PFSK-1 (cell line): ENCODE measurements at regions not wholly inside any gene's neighbourhood (a gene's known extent, or its start where the extent isn't known, plus 50 kb on each side); places are given as distances from the start of the nearest gene placed in this dataset.

Experiments
- POLR2AphosphoS5 ChIP-seq: IDR thresholded peaks from 2 replicates; pipeline ENCODE4 v1.6.1; 2012; ENCODE audit warnings: low read depth, mild to moderate bottlenecking, control low read depth, low read length, moderate library complexity
- TF ChIP-seq, protein P1 (sequence below), 2 experiments: IDR thresholded peaks; 2 replicates each; pipeline versions ENCODE4 v1.6.1 to v1.8.0; 2011 to 2012; ENCODE audit warnings: low read depth in 2 of 2, low read length in 2 of 2, control low read depth in 1 of 2, inconsistent platforms in 1 of 2, mild to moderate bottlenecking in 1 of 2, moderate library complexity in 1 of 2; ENCODE audit not compliant: insufficient read depth in 1 of 2

DNA sequence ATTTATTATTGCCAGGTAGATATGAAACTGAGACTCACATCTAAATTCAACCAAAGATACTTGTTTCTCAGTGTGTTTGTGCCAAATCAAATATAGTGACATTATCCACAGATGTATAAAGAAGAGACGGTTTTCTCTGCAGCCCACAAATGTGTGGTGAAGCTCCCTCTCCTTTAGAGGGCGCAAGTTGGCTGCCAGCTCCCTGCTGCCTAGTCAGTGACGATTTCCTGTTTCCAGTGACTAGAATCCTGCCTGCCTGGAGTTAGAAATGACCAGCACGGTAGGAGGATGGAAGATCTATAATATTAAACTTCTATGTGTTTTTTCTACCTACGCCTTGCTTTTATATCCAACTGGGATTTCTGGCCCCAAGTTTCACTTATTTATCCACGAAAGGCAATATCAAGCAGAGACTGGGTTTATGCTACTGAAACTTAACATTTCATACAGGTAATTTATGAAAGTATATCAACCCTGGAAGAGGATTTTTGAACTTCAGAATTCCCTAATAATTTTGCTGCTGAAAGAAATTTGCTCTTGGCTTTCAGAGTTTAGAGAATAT is 1793.7 kb upstream of the TENM3 start:
- TF ChIP-seq, protein P1, sequence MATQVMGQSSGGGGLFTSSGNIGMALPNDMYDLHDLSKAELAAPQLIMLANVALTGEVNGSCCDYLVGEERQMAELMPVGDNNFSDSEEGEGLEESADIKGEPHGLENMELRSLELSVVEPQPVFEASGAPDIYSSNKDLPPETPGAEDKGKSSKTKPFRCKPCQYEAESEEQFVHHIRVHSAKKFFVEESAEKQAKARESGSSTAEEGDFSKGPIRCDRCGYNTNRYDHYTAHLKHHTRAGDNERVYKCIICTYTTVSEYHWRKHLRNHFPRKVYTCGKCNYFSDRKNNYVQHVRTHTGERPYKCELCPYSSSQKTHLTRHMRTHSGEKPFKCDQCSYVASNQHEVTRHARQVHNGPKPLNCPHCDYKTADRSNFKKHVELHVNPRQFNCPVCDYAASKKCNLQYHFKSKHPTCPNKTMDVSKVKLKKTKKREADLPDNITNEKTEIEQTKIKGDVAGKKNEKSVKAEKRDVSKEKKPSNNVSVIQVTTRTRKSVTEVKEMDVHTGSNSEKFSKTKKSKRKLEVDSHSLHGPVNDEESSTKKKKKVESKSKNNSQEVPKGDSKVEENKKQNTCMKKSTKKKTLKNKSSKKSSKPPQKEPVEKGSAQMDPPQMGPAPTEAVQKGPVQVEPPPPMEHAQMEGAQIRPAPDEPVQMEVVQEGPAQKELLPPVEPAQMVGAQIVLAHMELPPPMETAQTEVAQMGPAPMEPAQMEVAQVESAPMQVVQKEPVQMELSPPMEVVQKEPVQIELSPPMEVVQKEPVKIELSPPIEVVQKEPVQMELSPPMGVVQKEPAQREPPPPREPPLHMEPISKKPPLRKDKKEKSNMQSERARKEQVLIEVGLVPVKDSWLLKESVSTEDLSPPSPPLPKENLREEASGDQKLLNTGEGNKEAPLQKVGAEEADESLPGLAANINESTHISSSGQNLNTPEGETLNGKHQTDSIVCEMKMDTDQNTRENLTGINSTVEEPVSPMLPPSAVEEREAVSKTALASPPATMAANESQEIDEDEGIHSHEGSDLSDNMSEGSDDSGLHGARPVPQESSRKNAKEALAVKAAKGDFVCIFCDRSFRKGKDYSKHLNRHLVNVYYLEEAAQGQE (IDR thresholded peaks at IDR 0.05; ENCODE audit: insufficient read depth in 1 of 2, low read depth in 2 of 2, low read length in 2 of 2): no peak
- no peak for TF ChIP-seq POLR2AphosphoS5
